Panc1 (cell line): ENCODE measurements at regions not wholly inside any gene's neighbourhood (a gene's known extent, or its start where the extent isn't known, plus 50 kb on each side); places are given as distances from the start of the nearest gene placed in this dataset.

Experiments
- ATAC-seq: fragments of 200-7000 bp; cut with Tn5 transposase; 2 replicates; pipeline ENCODE4 v1.9.1; 2020; ENCODE audit warnings: mild to moderate bottlenecking, moderate library complexity
- BruUV-seq: library from RNA; stranded (reverse); fragments of 400-500 nt; replicated peaks from 2 replicates; lab custom pipeline; 2021; lab: Mats Ljungman, UMichigan
- CTCF ChIA-PET: fragments of 300-600 bp; sonication (Branson Sonifier 250); formaldehyde crosslinking; loops from one replicate; lab custom pipeline; 2022; ENCODE audit warnings: antibody characterized with exemption; lab: Charles Lee
- POLR2A ChIA-PET: fragments of 300-600 bp; sonication (Branson Sonifier 250); formaldehyde crosslinking; loops from one replicate; lab custom pipeline; 2022; ENCODE audit warnings: antibody characterized with exemption; lab: Charles Lee
- DNase-seq: peaks from one replicate; pipeline ENCODE4 v3.0.0-alpha.2; 2010; ENCODE audit warnings: low read depth, low spot score
- H3K27ac ChIP-seq: 2 replicates; pipeline ENCODE4 v1.5.1; 2011; ENCODE audit warnings: mild to moderate bottlenecking, low read length, inconsistent platforms
- H3K27me3 ChIP-seq: fragments of 200-500 bp; sonication (Bioruptor generic); 2 replicates; pipeline ENCODE4 v1.6.0; 2014; ENCODE audit warnings: low read length, inconsistent platforms; ENCODE audit not compliant: control insufficient read depth, insufficient read depth
- H3K36me3 ChIP-seq: fragments of 200-500 bp; sonication (Bioruptor generic); 2 replicates; pipeline ENCODE4 v1.5.1; 2014; ENCODE audit warnings: inconsistent platforms, mild to moderate bottlenecking, low read length, moderate library complexity; ENCODE audit not compliant: control insufficient read depth, insufficient read depth
- H3K4me1 ChIP-seq: 2 replicates; pipeline ENCODE4 v1.5.1; 2011; ENCODE audit warnings: inconsistent platforms, mild to moderate bottlenecking, low read length, moderate library complexity; ENCODE audit not compliant: control insufficient read depth, insufficient read depth
- H3K4me3 ChIP-seq, 2 experiments: 2 replicates each; pipeline ENCODE4 v1.5.1; 2011 to 2012; ENCODE audit warnings: low read depth in 2 of 2, low read length in 2 of 2, mild to moderate bottlenecking in 2 of 2, inconsistent platforms in 1 of 2, moderate library complexity in 1 of 2
- H3K9me3 ChIP-seq: fragments of 200-500 bp; sonication (Bioruptor generic); 2 replicates; pipeline ENCODE4 v1.5.1; 2014; ENCODE audit warnings: low read depth, mild to moderate bottlenecking, inconsistent platforms, low read length, moderate library complexity; ENCODE audit not compliant: control insufficient read depth, insufficient read depth
- CTCF ChIP-seq: fragments of 450-650 bp; IDR thresholded peaks from 2 replicates; pipeline ENCODE4 v1.5.1; 2017; ENCODE audit warnings: mild to moderate bottlenecking
- POLR2AphosphoS5 ChIP-seq: IDR thresholded peaks from 2 replicates; pipeline ENCODE4 v1.6.1; 2012; ENCODE audit warnings: mild to moderate bottlenecking, low read depth, low read length, moderate library complexity
- REST ChIP-seq, 2 experiments: IDR thresholded peaks; 2 replicates each; pipeline ENCODE4 v1.6.1; 2011 to 2012; ENCODE audit warnings: low read depth in 2 of 2, control low read depth in 1 of 2, low read length in 1 of 2, mild to moderate bottlenecking in 1 of 2, moderate library complexity in 1 of 2; ENCODE audit not compliant: insufficient read depth in 1 of 2
- SIN3A ChIP-seq: IDR thresholded peaks from 2 replicates; pipeline ENCODE4 v1.6.1; 2012; ENCODE audit warnings: low read depth, mild to moderate bottlenecking, low read length, moderate library complexity, borderline replicate concordance; ENCODE audit not compliant: insufficient read depth
- TCF7L2 ChIP-seq: IDR thresholded peaks from 2 replicates; pipeline ENCODE4 v1.6.1; 2011; ENCODE audit warnings: mild to moderate bottlenecking, low read depth, low read length, inconsistent platforms
- in situ Hi-C: cut with HindIII; loops from 2 replicates; pipeline ENCODE4 v1.10.0; 2016; ENCODE audit warnings: low sequenced_read_pairs, low pct_unique_long_range_greater_than_20kb
- intact Hi-C: fragments of 100-400 bp; cut with micrococcal nuclease; formaldehyde crosslinking; loops from one replicate; pipeline ENCODE4 v1.10.0; 2022; ENCODE audit not compliant: unreplicated experiment

- intact Hi-C loops: no loop called here
- TF ChIP-seq SIN3A: no peak
- TF ChIP-seq POLR2AphosphoS5: no peak
- TF ChIP-seq REST (IDR thresholded peaks at IDR 0.05; ENCODE audit: insufficient read depth in 1 of 2, low read depth in 2 of 2, low read length in 1 of 2): no peak
- TF ChIP-seq TCF7L2: no peak
- no peak for TF ChIP-seq CTCF
- ChIA-PET CTCF (no interaction called here), POLR2A (no interaction called here)
- Histone ChIP-seq H3K4me3 (no peak overlapping the region), H3K36me3 (no peaks in the 10 kb centered on the region), H3K9me3 (no peaks in the 10 kb centered on the region), H3K4me1 (no peaks in the 10 kb centered on the region), H3K27ac (no peak overlapping the region), H3K27me3 (no peaks in the 10 kb centered on the region)
- in situ Hi-C loops: no loop called here
- no TSS peak for BruUV-seq
- DNase-seq: no peak
- no peak for ATAC-seq
Measured at GRCh38 chr5:130479045-130479804, 575.0 kb downstream of the CHSY3 start.

- intact Hi-C loops (no loop called here), in situ Hi-C loops (no loop called here)
- BruUV-seq: no TSS peak
- POLR2A ChIA-PET: no interaction called here
- Histone ChIP-seq H3K4me3 (no peak overlapping the region), H3K9me3 (no peaks in the 10 kb centered on the region), H3K27ac (no peak overlapping the region), H3K36me3 (no peaks in the 10 kb centered on the region), H3K4me1 (no peaks in the 10 kb centered on the region), H3K27me3 (no peaks in the 10 kb centered on the region)
- DNase-seq: no peak
- no peak for ATAC-seq
- no peak for TF ChIP-seq CTCF
- TF ChIP-seq POLR2AphosphoS5: no peak
- no peak for TF ChIP-seq REST (IDR thresholded peaks at IDR 0.05; ENCODE audit: insufficient read depth in 1 of 2, low read depth in 2 of 2, low read length in 1 of 2)
- TF ChIP-seq SIN3A: no peak
- no peak for TF ChIP-seq TCF7L2
- CTCF ChIA-PET: no interaction called here
Measured at GRCh38 chr5:130476325-130476724, 572.1 kb downstream of the CHSY3 start.
